RWPE2 (cell line): ENCODE measurements at regions not wholly inside any gene's neighbourhood (a gene's known extent, or its start where the extent isn't known, plus 50 kb on each side); places are given as distances from the start of the nearest gene placed in this dataset.

Source experiments
- ATAC-seq: fragments of 200-7000 bp; cut with Tn5 transposase; 3 replicates; pipeline ENCODE4 v1.9.1; 2021; ENCODE audit warnings: low read depth
- DNase-seq: peaks from one replicate; pipeline ENCODE4 v3.0.0-alpha.2; 2020; ENCODE audit warnings: low spot score
- H3K27ac ChIP-seq: fragments of 450-650 bp; 2 replicates; pipeline ENCODE4 v1.5.1; 2017; ENCODE audit warnings: mild to moderate bottlenecking; ENCODE audit not compliant: poor library complexity, severe bottlenecking
- H3K27me3 ChIP-seq: fragments of 250-450 bp; sonication (Bioruptor Pico); 2 replicates; pipeline ENCODE4 v1.5.1; 2021; ENCODE audit warnings: mild to moderate bottlenecking, moderate library complexity; ENCODE audit not compliant: insufficient read depth, poor library complexity, severe bottlenecking
- H3K36me3 ChIP-seq: fragments of 250-450 bp; sonication (Bioruptor Pico); 2 replicates; pipeline ENCODE4 v1.5.1; 2020; ENCODE audit warnings: low read depth, mild to moderate bottlenecking, moderate library complexity
- H3K4me1 ChIP-seq: fragments of 250-450 bp; sonication (Bioruptor Pico); 2 replicates; pipeline ENCODE4 v1.5.1; 2021; ENCODE audit warnings: mild to moderate bottlenecking, moderate library complexity; ENCODE audit not compliant: insufficient read depth, poor library complexity, severe bottlenecking
- H3K4me3 ChIP-seq: fragments of 250-450 bp; sonication (Bioruptor Pico); 2 replicates; pipeline ENCODE4 v1.5.1; 2021; ENCODE audit warnings: mild to moderate bottlenecking, moderate library complexity; ENCODE audit not compliant: severe bottlenecking
- H3K9me3 ChIP-seq: fragments of 250-450 bp; sonication (Bioruptor Pico); 2 replicates; pipeline ENCODE4 v1.5.1; 2021; ENCODE audit warnings: mild to moderate bottlenecking, moderate library complexity; ENCODE audit not compliant: severe bottlenecking
- CTCF ChIP-seq: fragments of 450-650 bp; IDR thresholded peaks from one replicate; pipeline ENCODE4 v1.5.1; 2017; ENCODE audit warnings: mild to moderate bottlenecking, moderate library complexity; ENCODE audit not compliant: poor library complexity, severe bottlenecking

GRCh38 chr15:67013696-67014095 lies 51.7 kb upstream of the SMAD3 start:
- no peaks in the 10 kb centered on the region for H3K36me3 ChIP-seq
- no peak for TF ChIP-seq CTCF
- H3K27me3 ChIP-seq = no peaks in the 10 kb centered on the region
- DNase-seq = no peak
- no peaks in the 10 kb centered on the region for H3K9me3 ChIP-seq
- peak; percentile 74 for ATAC-seq
- no peak overlapping the region for H3K4me3 ChIP-seq
- peaks cover 13% of the 10 kb centered on the region for H3K4me1 ChIP-seq
- peak overlapping the region; percentile 9 for H3K27ac ChIP-seq
